GM23338 (cell line): ENCODE measurements at regions not wholly inside any gene's neighbourhood (a gene's known extent, or its start where the extent isn't known, plus 50 kb on each side); places are given as distances from the start of the nearest gene placed in this dataset.

Source experiments
- ATAC-seq: fragments of 200-7000 bp; cut with Tn5 transposase; 3 replicates; pipeline ENCODE4 v1.9.1; 2020
- DNase-seq: peaks from one replicate; pipeline ENCODE4 v3.0.0-alpha.2; 2015; ENCODE audit warnings: low spot score
- H2AFZ ChIP-seq: fragments of 200-600 bp; sonication (generic); 2 replicates; pipeline ENCODE4 v1.8.0; 2016; ENCODE audit warnings: antibody characterized with exemption, mild to moderate bottlenecking, moderate library complexity
- H3F3A ChIP-seq: fragments of 200-600 bp; sonication (generic); replicated peaks from 2 replicates; pipeline ENCODE4 v1.8.0; 2017; ENCODE audit warnings: antibody characterized with exemption, mixed run types, low read depth
- H3K27ac ChIP-seq: fragments of 200-600 bp; sonication (generic); 2 replicates; pipeline ENCODE4 v1.6.1; 2016; ENCODE audit warnings: low read depth
- H3K27me3 ChIP-seq: fragments of 200-600 bp; sonication (generic); 2 replicates; pipeline ENCODE4 v1.8.0; 2016; ENCODE audit warnings: mild to moderate bottlenecking, mixed run types, moderate library complexity; ENCODE audit not compliant: insufficient read depth
- H3K36me3 ChIP-seq: fragments of 200-600 bp; sonication (generic); 2 replicates; pipeline ENCODE4 v1.8.0; 2016; ENCODE audit warnings: mild to moderate bottlenecking; ENCODE audit not compliant: insufficient read depth
- H3K4me1 ChIP-seq: fragments of 200-600 bp; sonication (generic); 2 replicates; pipeline ENCODE4 v1.8.0; 2016; ENCODE audit warnings: mild to moderate bottlenecking, moderate library complexity; ENCODE audit not compliant: insufficient read depth
- H3K4me2 ChIP-seq: fragments of 200-600 bp; sonication (generic); 2 replicates; pipeline ENCODE4 v1.7.1; 2017; ENCODE audit warnings: mixed run types
- H3K4me3 ChIP-seq: fragments of 200-600 bp; sonication (generic); 2 replicates; pipeline ENCODE4 v1.6.1; 2016; ENCODE audit warnings: mixed run types
- H3K79me2 ChIP-seq: fragments of 200-600 bp; sonication (generic); replicated peaks from 2 replicates; pipeline ENCODE4 v1.8.0; 2017; ENCODE audit warnings: mild to moderate bottlenecking; ENCODE audit not compliant: insufficient read depth
- H3K9me2 ChIP-seq: fragments of 200-600 bp; sonication (generic); 2 replicates; pipeline ENCODE4 v1.8.0; 2017; ENCODE audit not compliant: insufficient read depth
- H4K20me1 ChIP-seq: fragments of 200-600 bp; sonication (generic); replicated peaks from 2 replicates; pipeline ENCODE4 v1.8.0; 2017; ENCODE audit warnings: mild to moderate bottlenecking; ENCODE audit not compliant: insufficient read depth
- H3K27ac Mint-ChIP-seq: 2 replicates; pipeline ENCODE4 v1.8.0; 2020; ENCODE audit warnings: inconsistent platforms, mild to moderate bottlenecking, moderate library complexity, mixed read lengths
- H3K27me3 Mint-ChIP-seq: 3 replicates; pipeline ENCODE4 v1.8.0; 2022; ENCODE audit warnings: low read depth, mild to moderate bottlenecking, moderate library complexity, mixed read lengths, inconsistent platforms; ENCODE audit not compliant: insufficient read depth, poor library complexity
- H3K36me3 Mint-ChIP-seq: 3 replicates; pipeline ENCODE4 v1.8.0; 2021; ENCODE audit warnings: low read depth, mild to moderate bottlenecking, inconsistent platforms, moderate library complexity, mixed read lengths
- H3K4me1 Mint-ChIP-seq: 3 replicates; pipeline ENCODE4 v1.8.0; 2020; ENCODE audit warnings: mild to moderate bottlenecking, inconsistent platforms, mixed read lengths
- H3K4me3 Mint-ChIP-seq: 3 replicates; pipeline ENCODE4 v1.8.0; 2021; ENCODE audit warnings: moderate library complexity, mild to moderate bottlenecking, inconsistent platforms, mixed read lengths
- H3K9me3 Mint-ChIP-seq: 3 replicates; pipeline ENCODE4 v1.8.0; 2020; ENCODE audit warnings: moderate library complexity, mild to moderate bottlenecking, inconsistent platforms, mixed read lengths
- CREB1 ChIP-seq: fragments of 250-450 bp; sonication (Bioruptor Pico); IDR thresholded peaks from 2 replicates; pipeline ENCODE4 v1.5.0; 2020; ENCODE audit warnings: low read depth, mild to moderate bottlenecking, moderate library complexity
- EZH2 ChIP-seq: fragments of 200-600 bp; sonication (generic); IDR thresholded peaks from one replicate; pipeline ENCODE4 v1.8.0; 2017; ENCODE audit warnings: antibody characterized with exemption, mild to moderate bottlenecking, low read depth; ENCODE audit not compliant: unreplicated experiment
- TF ChIP-seq, protein P1 (sequence below): IDR thresholded peaks from 2 replicates; pipeline ENCODE4 v1.6.1; 2016; ENCODE audit warnings: antibody characterized with exemption
- TF ChIP-seq, protein P2 (sequence below): fragments of 250-450 bp; sonication (Bioruptor Pico); IDR thresholded peaks from 2 replicates; pipeline ENCODE4 v1.5.0; 2020; ENCODE audit warnings: mild to moderate bottlenecking, moderate library complexity
- TF ChIP-seq, protein P3 (sequence below): IDR thresholded peaks from one replicate; pipeline ENCODE4 v1.6.1; 2018; ENCODE audit warnings: antibody characterized with exemption; ENCODE audit not compliant: unreplicated experiment

DNA sequence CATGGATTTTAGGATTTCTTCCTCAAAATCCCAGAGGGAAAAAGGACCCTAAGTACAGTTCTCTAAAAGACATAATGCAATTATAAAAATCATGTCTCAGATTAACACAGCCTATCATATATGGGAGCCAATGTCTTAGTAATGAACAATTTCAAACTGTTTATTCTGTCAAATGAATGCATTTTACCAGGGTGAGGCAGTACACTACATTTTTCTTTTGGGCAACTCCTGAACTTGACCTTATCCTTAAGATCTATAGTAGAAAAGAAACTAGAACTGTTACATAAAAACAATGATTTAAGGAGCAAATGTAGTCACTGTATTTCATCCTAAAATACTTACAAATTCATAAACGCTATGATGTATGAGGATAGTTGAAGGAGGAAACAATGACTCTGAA is 226.3 kb upstream of the B3GALT2 start:
- no peak for ATAC-seq
- Histone ChIP-seq H3K36me3 (no peaks in the 10 kb centered on the region), H2AFZ (no peak overlapping the region), H4K20me1 (no peaks in the 10 kb centered on the region), H3K27me3 (no peaks in the 10 kb centered on the region), H3K4me1 (no peaks in the 10 kb centered on the region), H3K79me2 (no peaks in the 10 kb centered on the region), H3K4me2 (no peak overlapping the region), H3K27ac (no peak overlapping the region), H3F3A (no peaks in the 10 kb centered on the region), H3K4me3 (no peak overlapping the region), H3K9me2 (no peaks in the 10 kb centered on the region)
- H3K36me3 Mint-ChIP-seq, result no peaks in the 10 kb centered on the region
- peaks cover 2% of the 10 kb centered on the region for H3K27me3 Mint-ChIP-seq
- H3K4me3 Mint-ChIP-seq, result no peak overlapping the region
- no peak overlapping the region for H3K27ac Mint-ChIP-seq
- peaks cover 8% of the 10 kb centered on the region; the same call in 2 of the 3 replicates for H3K4me1 Mint-ChIP-seq
- DNase-seq, result no peak
- H3K9me3 Mint-ChIP-seq, result no peaks in the 10 kb centered on the region
- TF ChIP-seq, protein P1, sequence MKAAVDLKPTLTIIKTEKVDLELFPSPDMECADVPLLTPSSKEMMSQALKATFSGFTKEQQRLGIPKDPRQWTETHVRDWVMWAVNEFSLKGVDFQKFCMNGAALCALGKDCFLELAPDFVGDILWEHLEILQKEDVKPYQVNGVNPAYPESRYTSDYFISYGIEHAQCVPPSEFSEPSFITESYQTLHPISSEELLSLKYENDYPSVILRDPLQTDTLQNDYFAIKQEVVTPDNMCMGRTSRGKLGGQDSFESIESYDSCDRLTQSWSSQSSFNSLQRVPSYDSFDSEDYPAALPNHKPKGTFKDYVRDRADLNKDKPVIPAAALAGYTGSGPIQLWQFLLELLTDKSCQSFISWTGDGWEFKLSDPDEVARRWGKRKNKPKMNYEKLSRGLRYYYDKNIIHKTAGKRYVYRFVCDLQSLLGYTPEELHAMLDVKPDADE, result no peak
- TF ChIP-seq, protein P2, sequence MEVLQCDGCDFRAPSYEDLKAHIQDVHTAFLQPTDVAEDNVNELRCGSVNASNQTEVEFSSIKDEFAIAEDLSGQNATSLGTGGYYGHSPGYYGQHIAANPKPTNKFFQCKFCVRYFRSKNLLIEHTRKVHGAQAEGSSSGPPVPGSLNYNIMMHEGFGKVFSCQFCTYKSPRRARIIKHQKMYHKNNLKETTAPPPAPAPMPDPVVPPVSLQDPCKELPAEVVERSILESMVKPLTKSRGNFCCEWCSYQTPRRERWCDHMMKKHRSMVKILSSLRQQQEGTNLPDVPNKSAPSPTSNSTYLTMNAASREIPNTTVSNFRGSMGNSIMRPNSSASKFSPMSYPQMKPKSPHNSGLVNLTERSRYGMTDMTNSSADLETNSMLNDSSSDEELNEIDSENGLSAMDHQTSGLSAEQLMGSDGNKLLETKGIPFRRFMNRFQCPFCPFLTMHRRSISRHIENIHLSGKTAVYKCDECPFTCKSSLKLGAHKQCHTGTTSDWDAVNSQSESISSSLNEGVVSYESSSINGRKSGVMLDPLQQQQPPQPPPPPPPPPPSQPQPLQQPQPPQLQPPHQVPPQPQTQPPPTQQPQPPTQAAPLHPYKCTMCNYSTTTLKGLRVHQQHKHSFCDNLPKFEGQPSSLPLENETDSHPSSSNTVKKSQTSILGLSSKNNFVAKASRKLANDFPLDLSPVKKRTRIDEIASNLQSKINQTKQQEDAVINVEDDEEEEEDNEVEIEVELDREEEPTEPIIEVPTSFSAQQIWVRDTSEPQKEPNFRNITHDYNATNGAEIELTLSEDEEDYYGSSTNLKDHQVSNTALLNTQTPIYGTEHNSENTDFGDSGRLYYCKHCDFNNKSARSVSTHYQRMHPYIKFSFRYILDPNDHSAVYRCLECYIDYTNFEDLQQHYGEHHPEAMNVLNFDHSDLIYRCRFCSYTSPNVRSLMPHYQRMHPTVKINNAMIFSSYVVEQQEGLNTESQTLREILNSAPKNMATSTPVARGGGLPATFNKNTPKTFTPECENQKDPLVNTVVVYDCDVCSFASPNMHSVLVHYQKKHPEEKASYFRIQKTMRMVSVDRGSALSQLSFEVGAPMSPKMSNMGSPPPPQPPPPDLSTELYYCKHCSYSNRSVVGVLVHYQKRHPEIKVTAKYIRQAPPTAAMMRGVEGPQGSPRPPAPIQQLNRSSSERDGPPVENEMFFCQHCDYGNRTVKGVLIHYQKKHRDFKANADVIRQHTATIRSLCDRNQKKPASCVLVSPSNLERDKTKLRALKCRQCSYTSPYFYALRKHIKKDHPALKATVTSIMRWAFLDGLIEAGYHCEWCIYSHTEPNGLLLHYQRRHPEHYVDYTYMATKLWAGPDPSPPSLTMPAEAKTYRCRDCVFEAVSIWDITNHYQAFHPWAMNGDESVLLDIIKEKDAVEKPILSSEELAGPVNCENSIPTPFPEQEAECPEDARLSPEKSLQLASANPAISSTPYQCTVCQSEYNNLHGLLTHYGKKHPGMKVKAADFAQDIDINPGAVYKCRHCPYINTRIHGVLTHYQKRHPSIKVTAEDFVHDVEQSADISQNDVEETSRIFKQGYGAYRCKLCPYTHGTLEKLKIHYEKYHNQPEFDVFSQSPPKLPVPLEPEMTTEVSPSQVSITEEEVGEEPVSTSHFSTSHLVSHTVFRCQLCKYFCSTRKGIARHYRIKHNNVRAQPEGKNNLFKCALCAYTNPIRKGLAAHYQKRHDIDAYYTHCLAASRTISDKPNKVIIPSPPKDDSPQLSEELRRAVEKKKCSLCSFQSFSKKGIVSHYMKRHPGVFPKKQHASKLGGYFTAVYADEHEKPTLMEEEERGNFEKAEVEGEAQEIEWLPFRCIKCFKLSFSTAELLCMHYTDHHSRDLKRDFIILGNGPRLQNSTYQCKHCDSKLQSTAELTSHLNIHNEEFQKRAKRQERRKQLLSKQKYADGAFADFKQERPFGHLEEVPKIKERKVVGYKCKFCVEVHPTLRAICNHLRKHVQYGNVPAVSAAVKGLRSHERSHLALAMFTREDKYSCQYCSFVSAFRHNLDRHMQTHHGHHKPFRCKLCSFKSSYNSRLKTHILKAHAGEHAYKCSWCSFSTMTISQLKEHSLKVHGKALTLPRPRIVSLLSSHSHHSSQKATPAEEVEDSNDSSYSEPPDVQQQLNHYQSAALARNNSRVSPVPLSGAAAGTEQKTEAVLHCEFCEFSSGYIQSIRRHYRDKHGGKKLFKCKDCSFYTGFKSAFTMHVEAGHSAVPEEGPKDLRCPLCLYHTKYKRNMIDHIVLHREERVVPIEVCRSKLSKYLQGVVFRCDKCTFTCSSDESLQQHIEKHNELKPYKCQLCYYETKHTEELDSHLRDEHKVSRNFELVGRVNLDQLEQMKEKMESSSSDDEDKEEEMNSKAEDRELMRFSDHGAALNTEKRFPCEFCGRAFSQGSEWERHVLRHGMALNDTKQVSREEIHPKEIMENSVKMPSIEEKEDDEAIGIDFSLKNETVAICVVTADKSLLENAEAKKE (CRISPR knock-in tag), result no peak
- TF ChIP-seq EZH2, result no peak

DNA sequence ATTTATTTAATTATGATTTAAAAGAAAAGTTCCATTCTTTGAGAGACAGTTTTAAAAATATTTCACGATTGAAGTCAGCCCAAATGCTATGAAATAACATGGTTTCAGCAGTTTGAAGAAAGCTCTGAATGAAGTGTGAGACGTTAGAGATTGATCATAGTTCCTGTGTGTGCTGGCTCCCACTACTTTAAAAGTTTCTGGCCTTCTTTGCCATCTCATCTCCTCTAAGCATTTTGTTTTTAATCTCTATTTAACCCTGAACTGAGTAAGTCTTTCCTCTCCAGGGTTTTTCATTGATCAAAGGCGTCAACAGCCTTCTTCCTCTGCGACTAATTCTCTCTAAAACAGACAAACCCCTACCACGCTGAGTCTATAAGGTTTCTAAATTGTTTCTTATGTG is 225.3 kb upstream of the B3GALT2 start:
- Mint-ChIP-seq H3K36me3 (no peaks in the 10 kb centered on the region), H3K4me3 (no peak overlapping the region), H3K9me3 (no peaks in the 10 kb centered on the region), H3K27ac (peak overlapping the region; percentile 26; the same call in 1 of the 2 replicates), H3K27me3 (peaks cover 2% of the 10 kb centered on the region), H3K4me1 (peaks cover 6% of the 10 kb centered on the region; the same call in 2 of the 3 replicates)
- Histone ChIP-seq H3K4me3 (no peak overlapping the region), H3K9me2 (no peaks in the 10 kb centered on the region), H4K20me1 (no peaks in the 10 kb centered on the region), H3K36me3 (no peaks in the 10 kb centered on the region), H3K79me2 (no peaks in the 10 kb centered on the region), H3F3A (no peaks in the 10 kb centered on the region), H3K27me3 (no peaks in the 10 kb centered on the region), H3K4me2 (no peak overlapping the region), H3K4me1 (no peaks in the 10 kb centered on the region), H2AFZ (no peak overlapping the region), H3K27ac (no peak overlapping the region)
- no peak for TF ChIP-seq CREB1
- TF ChIP-seq, protein P3, sequence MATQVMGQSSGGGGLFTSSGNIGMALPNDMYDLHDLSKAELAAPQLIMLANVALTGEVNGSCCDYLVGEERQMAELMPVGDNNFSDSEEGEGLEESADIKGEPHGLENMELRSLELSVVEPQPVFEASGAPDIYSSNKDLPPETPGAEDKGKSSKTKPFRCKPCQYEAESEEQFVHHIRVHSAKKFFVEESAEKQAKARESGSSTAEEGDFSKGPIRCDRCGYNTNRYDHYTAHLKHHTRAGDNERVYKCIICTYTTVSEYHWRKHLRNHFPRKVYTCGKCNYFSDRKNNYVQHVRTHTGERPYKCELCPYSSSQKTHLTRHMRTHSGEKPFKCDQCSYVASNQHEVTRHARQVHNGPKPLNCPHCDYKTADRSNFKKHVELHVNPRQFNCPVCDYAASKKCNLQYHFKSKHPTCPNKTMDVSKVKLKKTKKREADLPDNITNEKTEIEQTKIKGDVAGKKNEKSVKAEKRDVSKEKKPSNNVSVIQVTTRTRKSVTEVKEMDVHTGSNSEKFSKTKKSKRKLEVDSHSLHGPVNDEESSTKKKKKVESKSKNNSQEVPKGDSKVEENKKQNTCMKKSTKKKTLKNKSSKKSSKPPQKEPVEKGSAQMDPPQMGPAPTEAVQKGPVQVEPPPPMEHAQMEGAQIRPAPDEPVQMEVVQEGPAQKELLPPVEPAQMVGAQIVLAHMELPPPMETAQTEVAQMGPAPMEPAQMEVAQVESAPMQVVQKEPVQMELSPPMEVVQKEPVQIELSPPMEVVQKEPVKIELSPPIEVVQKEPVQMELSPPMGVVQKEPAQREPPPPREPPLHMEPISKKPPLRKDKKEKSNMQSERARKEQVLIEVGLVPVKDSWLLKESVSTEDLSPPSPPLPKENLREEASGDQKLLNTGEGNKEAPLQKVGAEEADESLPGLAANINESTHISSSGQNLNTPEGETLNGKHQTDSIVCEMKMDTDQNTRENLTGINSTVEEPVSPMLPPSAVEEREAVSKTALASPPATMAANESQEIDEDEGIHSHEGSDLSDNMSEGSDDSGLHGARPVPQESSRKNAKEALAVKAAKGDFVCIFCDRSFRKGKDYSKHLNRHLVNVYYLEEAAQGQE, result no peak
- no peak for DNase-seq
- ATAC-seq, result no peak
